ENCODE measurements at regions not wholly inside any gene's neighbourhood (a gene's known extent, or its start where the extent isn't known, plus 50 kb on each side); places are given as distances from the start of the nearest gene placed in this dataset.
"Not testable (repeated sequence)": the region's sequence is repeated elsewhere in the genome, so short reads cannot be mapped to it uniquely, and the experiment has no call there.

DNA sequence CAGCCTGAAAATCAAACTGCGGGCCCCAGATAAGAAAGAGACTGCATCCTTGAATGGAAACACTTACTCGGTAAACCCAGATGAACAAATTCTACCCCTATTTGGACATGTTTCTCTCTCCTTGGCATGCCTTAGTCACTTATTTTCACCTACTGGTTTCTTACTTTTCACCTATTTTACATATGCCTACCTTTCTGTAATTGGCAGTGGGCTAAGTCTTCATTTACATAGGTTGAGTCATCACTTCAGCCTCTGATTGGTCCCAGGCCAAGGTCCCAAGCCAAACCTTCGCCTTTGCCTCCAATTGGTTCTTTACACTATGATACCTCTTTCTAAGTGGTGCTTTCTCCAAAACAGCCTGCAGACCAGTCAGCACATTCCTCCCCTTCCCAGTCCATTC, 111.3 kb downstream of the DYRK2 start:
- no peak for DNase-seq (ENCODE audit: low spot score)

DNA sequence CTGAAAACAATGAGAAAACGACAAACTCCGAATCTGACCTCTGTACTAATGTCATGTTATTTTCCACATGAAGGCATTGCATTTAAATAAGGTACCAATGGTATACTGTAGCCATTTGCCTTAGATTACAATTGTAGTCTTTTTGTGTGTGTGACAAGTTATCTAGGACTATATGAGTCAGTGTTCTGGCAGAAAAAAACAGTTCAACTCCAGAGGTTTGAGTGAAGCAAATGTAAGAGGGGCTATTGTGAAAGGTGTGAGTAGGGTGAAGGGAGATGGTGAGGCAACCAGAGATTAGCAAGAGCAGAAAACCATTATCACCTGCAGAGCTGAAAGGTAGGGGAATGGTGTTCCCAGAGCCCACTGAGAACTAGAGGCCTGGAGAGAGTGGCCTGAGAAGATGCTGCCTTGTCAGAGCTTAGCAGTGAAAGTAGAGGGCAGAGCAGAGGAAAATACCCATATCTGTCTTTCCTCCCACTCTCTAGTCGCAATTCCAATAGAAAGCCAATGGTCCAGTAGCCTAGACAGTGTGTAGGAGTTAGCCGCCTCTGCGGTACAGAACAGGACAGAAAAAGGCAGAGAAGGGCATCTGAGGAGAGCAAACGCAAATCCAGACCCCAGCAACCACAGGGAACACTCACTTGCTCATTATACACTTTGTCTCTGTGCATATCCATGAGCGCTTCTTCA, 112.2 kb downstream of the DYRK2 start:
- DNase-seq (ENCODE audit: low spot score), result no peak

DNA sequence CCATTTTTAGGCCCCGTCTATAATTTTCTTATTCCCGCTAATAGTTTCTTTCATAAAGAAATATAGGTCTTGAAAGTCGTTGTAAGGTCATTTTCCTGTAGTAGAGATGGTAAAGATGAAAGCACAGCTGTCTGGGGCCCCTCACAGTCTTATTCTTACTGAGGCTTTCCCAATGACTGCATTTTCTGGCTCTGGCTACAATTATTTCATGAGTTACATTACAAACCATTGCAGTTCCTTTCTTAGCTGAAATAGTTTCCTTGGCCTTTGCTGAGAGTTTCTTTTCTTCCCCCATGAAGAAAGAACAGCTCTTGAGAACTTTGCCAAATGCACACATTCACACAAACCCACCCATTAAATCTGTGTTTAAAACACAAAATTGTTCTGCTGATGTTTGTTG, 113.0 kb downstream of the DYRK2 start:
- no peak for DNase-seq (ENCODE audit: low spot score)

DNA sequence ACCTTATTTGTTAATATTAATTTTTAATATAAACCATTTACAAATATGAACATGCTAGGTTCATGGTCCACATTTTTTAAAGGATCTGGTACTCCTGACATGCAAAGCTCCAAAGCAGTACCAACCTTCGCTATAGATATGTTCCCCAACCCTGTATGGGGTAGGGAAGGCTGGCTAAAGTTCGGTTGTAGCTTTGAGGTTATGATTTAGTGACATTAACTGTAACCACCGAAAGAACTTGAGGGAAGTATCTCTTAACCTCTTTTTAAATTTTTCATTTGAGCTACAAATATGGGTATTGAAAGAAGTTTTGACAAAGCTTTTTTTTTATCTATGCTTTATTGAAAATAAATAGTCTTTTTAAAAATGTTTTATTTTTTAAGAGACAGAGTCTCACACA, 115.5 kb downstream of the DYRK2 start:
- DNase-seq (ENCODE audit: low spot score), result no peak

GRCh38 chr12:67764946-67765619, 116.5 kb downstream of the DYRK2 start:
- no peak for DNase-seq (ENCODE audit: low spot score)

DNA sequence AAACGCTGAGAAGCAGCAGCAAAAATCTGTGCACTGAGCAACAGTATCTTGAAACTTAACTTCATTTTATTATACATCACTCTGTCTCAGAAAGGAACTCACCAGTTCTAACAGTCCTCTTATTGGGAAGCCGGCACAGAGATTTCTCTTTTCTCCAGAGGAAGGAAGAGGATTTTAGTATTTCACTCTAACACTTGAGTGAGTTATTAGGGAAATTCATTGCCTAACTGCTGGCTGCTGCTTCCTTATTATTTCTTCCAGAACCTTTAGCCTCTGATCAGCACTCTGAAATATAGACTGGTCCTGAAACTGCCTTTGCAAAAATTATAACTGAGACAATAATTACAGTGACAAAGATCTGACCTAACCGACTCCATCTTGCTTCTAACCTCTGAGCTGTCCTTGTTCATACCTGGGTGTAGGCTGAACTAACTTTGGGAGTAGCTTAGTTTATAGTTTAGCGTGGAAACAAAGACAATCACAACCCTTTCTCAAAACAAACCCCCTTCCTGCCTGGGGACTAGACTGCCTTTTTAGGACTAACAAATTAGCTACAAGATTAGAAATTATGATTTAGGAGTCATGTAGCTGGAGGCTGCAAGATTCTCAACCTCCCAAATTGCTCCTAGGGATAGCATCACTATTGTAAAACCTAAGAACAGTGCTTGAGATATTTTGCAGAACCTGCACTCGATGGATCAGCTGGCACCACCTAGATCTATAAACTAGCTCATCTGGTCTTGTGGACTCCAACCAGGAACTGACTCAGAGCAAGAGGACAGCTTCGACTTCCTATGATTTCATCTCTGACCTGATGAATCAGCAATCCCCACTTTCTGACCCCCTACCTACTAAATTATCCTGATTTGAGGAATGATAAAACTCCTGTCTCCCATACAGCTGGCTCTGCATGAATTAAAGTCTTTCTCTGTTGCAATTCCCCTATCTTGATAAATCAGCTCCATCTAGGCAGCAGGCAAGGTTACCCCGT, 117.5 kb downstream of the DYRK2 start:
- peak; percentile 95 for DNase-seq (ENCODE audit: low spot score)

GRCh38 chr12:67772267-67773169, 124.0 kb downstream of the DYRK2 start:
- DNase-seq (ENCODE audit: low spot score), result peak; percentile 76

DNA sequence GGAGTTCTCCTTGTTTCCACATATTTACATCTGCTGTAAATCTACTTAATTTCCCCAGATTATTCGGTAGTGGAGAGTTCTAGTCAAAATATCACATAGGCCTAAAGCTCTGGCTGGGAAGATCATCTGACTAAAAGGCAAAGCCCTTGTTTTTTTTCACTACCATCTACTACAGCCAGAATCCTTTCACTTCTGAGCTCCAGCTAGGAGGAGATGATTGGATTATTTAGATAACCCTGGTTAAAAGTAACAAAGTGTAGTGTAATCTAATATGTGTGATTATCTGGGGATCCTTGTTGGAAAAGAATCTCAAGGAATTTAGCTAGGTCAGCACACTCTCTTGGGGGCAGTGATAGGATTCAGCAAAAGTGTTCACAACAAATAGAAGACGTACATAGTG, 125.4 kb downstream of the DYRK2 start:
- no peak for DNase-seq (ENCODE audit: low spot score)

GRCh38 chr12:67774983-67775587, 126.5 kb downstream of the DYRK2 start:
- DNase-seq (ENCODE audit: low spot score), result no peak

GRCh38 chr12:67780580-67781084, 132.1 kb downstream of the DYRK2 start:
- no peak for DNase-seq (ENCODE audit: low spot score)

GRCh38 chr12:67782573-67782972, 134.0 kb downstream of the DYRK2 start:
- DNase-seq (ENCODE audit: low spot score), result no peak

- DNase-seq (ENCODE audit: low spot score), result no peak
Observed at GRCh38 chr12:67783393-67783792, 134.8 kb downstream of the DYRK2 start.

DNA sequence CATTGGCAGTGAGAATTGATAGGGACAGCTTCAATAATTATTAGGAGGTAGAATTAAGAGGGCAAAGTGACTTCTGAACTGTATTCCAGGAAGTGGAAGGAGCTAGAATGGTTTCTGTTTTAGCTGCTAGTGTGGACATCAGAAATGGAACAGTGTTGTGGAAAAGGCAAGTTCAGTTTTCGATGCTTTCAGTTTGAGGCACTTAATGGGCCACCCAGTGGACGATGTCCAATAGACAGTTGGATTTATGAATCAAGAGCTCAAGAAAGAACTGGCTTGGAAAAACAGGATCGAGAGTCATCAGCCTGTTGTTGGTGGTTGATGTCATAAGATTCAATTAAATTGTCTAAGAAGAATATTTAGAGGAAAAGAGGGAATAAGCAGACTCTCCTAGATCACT, 136.3 kb downstream of the DYRK2 start:
- DNase-seq (ENCODE audit: low spot score), result no peak

GRCh38 chr12:67786086-67786485, 137.5 kb downstream of the DYRK2 start:
- DNase-seq (ENCODE audit: low spot score), result no peak

GRCh38 chr12:67788118-67788517, 139.6 kb downstream of the DYRK2 start:
- DNase-seq (ENCODE audit: low spot score), result no peak

- no peak for DNase-seq (ENCODE audit: low spot score)
Observed at GRCh38 chr12:67789266-67789665, 140.7 kb downstream of the DYRK2 start.

DNA sequence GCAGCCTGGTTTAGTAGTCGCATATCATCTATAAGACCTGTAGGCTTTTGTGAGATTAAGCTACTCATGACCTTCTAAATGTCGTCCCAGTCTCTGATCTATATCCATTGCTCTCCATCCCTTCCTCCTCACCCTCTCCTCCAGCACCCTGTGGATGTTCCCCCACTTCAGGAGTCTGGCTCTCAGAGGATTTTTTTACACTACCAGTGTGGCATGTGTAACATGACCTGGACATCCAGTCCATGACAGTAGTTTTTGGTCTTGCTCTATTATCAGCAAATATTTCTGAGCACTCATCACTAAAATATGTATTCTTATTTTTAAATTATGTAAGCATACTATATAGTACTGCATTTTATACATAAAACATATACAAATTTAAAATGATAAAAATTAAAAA, 142.1 kb downstream of the DYRK2 start:
- no peak for DNase-seq (ENCODE audit: low spot score)

DNA sequence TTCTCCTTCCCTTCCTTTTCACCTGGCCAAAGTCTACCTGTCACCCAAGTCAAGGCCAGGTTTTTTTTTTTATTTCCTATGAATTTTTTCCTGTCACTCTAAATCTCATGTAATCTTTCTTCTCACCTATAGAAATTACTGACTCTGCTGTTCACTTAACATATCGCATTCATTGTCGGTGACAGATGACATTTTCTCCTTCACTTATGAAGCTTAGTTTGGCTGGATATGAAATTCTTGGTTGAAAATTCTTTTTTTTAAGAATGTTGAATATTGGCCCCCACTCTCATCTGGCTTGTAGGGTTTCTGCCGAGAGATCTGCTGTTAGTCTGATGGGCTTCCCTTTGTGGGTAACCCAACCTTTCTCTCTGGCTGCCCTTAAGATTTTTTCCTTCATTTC, 142.8 kb downstream of the DYRK2 start:
- not testable (repeated sequence) for DNase-seq (ENCODE audit: low spot score)

DNA sequence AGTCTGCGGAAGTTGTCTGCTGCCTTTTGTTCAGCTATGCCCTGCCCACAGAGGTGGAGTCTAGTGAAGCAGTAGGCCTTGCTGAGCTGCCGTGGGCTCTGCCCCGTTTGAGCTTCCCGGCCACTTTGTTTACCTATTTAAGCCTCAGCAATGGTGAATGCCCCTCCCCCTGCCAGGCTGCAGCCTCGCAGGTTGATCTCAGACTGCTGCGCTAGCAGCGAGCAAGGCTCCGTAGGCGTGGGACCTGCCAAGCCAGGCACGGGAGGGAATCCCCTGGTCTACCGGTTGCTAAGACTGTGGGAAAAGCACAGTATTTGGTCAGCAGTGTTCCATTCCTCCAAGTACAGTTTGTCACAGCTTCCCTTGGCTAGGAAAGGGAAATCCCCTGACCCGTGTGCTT, 143.6 kb downstream of the DYRK2 start:
- DNase-seq (ENCODE audit: low spot score), result no peak

- no peak for DNase-seq (ENCODE audit: low spot score)
Observed at GRCh38 chr12:67794161-67794560, 145.6 kb downstream of the DYRK2 start.

DNA sequence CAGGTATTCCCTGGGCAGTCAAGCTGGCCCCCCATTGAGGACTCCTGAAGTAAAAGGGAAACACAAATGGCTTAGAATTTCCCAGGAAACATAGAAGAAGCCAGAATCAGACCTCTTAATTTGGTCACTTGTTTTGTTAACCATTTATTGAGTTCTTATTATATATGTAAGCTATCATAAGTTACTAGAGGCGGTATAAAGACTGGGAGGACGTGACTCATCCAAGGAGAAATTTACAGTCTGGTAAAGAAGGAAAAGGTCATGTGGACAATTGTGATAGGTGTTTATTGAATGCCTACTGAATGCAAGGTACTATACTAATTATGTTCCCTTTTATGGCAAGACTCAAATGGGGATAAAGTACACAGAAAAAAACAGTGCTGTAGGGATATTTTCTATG, 146.7 kb downstream of the DYRK2 start:
- peak; percentile 76 for DNase-seq (ENCODE audit: low spot score)

Data from A172 (cell line).